ENCODE measurements at regions not wholly inside any gene's neighbourhood (a gene's known extent, or its start where the extent isn't known, plus 50 kb on each side); places are given as distances from the start of the nearest gene placed in this dataset.

DNA sequence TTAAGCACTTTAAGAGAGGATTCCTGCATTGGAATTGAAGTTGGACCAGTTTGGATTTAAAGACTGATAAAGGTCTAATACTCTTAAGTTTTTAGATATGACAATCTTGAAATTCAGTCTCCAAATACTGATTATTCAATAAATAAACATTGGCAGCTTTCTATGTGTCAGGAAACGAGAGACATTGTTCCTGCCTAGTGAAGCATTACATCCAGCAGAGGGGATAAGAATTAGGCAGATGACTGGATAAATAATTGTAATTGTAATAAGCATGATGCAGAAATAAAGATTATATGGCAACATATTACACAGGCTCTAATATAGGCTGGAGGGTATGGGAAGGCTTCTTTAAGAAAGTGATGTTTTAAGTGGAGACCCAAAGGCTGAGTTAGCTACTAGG lies 226.5 kb upstream of the MMADHC start:
- TF ChIP-seq SIN3A (IDR thresholded peaks at IDR 0.05; ENCODE audit: borderline replicate concordance, insufficient read depth, low read depth, low read length) (no peak), POLR2AphosphoS5 (IDR thresholded peaks at IDR 0.05; ENCODE audit: low read depth, low read length) (no peak), TCF7L2 (IDR thresholded peaks at IDR 0.05; ENCODE audit: low read depth, low read length) (no peak)
- TF ChIP-seq, protein P1, sequence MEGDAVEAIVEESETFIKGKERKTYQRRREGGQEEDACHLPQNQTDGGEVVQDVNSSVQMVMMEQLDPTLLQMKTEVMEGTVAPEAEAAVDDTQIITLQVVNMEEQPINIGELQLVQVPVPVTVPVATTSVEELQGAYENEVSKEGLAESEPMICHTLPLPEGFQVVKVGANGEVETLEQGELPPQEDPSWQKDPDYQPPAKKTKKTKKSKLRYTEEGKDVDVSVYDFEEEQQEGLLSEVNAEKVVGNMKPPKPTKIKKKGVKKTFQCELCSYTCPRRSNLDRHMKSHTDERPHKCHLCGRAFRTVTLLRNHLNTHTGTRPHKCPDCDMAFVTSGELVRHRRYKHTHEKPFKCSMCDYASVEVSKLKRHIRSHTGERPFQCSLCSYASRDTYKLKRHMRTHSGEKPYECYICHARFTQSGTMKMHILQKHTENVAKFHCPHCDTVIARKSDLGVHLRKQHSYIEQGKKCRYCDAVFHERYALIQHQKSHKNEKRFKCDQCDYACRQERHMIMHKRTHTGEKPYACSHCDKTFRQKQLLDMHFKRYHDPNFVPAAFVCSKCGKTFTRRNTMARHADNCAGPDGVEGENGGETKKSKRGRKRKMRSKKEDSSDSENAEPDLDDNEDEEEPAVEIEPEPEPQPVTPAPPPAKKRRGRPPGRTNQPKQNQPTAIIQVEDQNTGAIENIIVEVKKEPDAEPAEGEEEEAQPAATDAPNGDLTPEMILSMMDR (IDR thresholded peaks at IDR 0.05): no peak
- TF ChIP-seq, protein P2, sequence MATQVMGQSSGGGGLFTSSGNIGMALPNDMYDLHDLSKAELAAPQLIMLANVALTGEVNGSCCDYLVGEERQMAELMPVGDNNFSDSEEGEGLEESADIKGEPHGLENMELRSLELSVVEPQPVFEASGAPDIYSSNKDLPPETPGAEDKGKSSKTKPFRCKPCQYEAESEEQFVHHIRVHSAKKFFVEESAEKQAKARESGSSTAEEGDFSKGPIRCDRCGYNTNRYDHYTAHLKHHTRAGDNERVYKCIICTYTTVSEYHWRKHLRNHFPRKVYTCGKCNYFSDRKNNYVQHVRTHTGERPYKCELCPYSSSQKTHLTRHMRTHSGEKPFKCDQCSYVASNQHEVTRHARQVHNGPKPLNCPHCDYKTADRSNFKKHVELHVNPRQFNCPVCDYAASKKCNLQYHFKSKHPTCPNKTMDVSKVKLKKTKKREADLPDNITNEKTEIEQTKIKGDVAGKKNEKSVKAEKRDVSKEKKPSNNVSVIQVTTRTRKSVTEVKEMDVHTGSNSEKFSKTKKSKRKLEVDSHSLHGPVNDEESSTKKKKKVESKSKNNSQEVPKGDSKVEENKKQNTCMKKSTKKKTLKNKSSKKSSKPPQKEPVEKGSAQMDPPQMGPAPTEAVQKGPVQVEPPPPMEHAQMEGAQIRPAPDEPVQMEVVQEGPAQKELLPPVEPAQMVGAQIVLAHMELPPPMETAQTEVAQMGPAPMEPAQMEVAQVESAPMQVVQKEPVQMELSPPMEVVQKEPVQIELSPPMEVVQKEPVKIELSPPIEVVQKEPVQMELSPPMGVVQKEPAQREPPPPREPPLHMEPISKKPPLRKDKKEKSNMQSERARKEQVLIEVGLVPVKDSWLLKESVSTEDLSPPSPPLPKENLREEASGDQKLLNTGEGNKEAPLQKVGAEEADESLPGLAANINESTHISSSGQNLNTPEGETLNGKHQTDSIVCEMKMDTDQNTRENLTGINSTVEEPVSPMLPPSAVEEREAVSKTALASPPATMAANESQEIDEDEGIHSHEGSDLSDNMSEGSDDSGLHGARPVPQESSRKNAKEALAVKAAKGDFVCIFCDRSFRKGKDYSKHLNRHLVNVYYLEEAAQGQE (IDR thresholded peaks at IDR 0.05; ENCODE audit: insufficient read depth in 1 of 2, low read depth in 2 of 2, low read length in 1 of 2): no peak
